HCT116 (cell line): ENCODE measurements at regions not wholly inside any gene's neighbourhood (a gene's known extent, or its start where the extent isn't known, plus 50 kb on each side); places are given as distances from the start of the nearest gene placed in this dataset.

ENCODE experiments used
- ATAC-seq: fragments of 200-7000 bp; cut with Tn5 transposase; 2 replicates; pipeline ENCODE4 v1.9.1; 2020; ENCODE audit warnings: mild to moderate bottlenecking, moderate library complexity
- BruUV-seq: library from RNA; stranded (reverse); fragments of 400-500 nt; replicated peaks from 2 replicates; lab custom pipeline; 2021; lab: Mats Ljungman, UMichigan
- CTCF ChIA-PET: fragments of 300-600 bp; sonication (Branson Sonifier 250); formaldehyde crosslinking; loops from one replicate; lab custom pipeline; 2021; ENCODE audit warnings: antibody characterized with exemption; lab: Charles Lee
- POLR2A ChIA-PET: fragments of 300-600, 350-600 bp; sonication (Branson Sonifier 250); formaldehyde crosslinking; loops from one replicate; lab custom pipeline; 2021; ENCODE audit warnings: antibody characterized with exemption; lab: Charles Lee
- RAD21 ChIA-PET, 2 experiments: fragments of 300-600 bp; sonication (Branson Sonifier 250); formaldehyde crosslinking; loops; one replicate each; lab custom pipeline; 2023; ENCODE audit warnings: low total read pairs in 2 of 2; ENCODE audit not compliant: uncharacterized antibody in 2 of 2, unreplicated experiment in 2 of 2, low non-redundant PET in 1 of 2; lab: Charles Lee
- DNase-seq: peaks from one replicate; pipeline ENCODE4 v3.0.0-alpha.2; 2010; ENCODE audit warnings: low read depth, low spot score
- H2AFZ ChIP-seq: fragments of 200-600 bp; shearing (Covaris generic), sonication (generic); 2 replicates; pipeline ENCODE4 v1.6.1; 2017; ENCODE audit warnings: low read depth, mixed run types, mixed read lengths, antibody characterized with exemption, low read length; ENCODE audit not compliant: poor library complexity, severe bottlenecking
- H3K27ac ChIP-seq: 2 replicates; pipeline ENCODE4 v1.5.1; 2012; ENCODE audit warnings: low read depth, low read length
- H3K27me3 ChIP-seq: fragments of 200-600 bp; sonication (generic); 2 replicates; pipeline ENCODE4 v1.6.1; 2016; ENCODE audit warnings: mixed run types, low read length, mixed read lengths; ENCODE audit not compliant: insufficient read depth
- H3K36me3 ChIP-seq, 2 experiments: fragments of 200-500 bp in 1 of 2; fragments of 200-600 bp in 1 of 2; sonication (Bioruptor generic) in 1 of 2; sonication (generic) in 1 of 2; 2 replicates each; pipeline versions ENCODE4 v1.5.1 to v1.6.1; 2014 to 2016; ENCODE audit warnings: low read length in 2 of 2, inconsistent platforms in 1 of 2, mixed read lengths in 1 of 2, mixed run types in 1 of 2; ENCODE audit not compliant: insufficient read depth in 2 of 2, control insufficient read depth in 1 of 2
- H3K4me1 ChIP-seq, 2 experiments: fragments of 200-600 bp in 1 of 2; sonication (generic) in 1 of 2; 2 replicates each; pipeline versions ENCODE4 v1.5.1 to v1.6.1; 2012 to 2017; ENCODE audit warnings: low read length in 2 of 2, inconsistent platforms in 1 of 2, mild to moderate bottlenecking in 1 of 2, mixed read lengths in 1 of 2, mixed run types in 1 of 2, moderate library complexity in 1 of 2; ENCODE audit not compliant: insufficient read depth in 2 of 2, control insufficient read depth in 1 of 2
- H3K4me2 ChIP-seq: fragments of 200-600 bp; sonication (generic); 2 replicates; pipeline ENCODE4 v1.6.1; 2017; ENCODE audit warnings: mixed run types, low read length, mixed read lengths
- H3K4me3 ChIP-seq, 2 experiments: fragments of 200-600 bp in 1 of 2; sonication (generic) in 1 of 2; replicated peaks in 1 of 2; 2 replicates each; pipeline ENCODE4 v1.5.1; 2011 to 2016; ENCODE audit warnings: low read length in 2 of 2, control low read depth in 1 of 2, low read depth in 1 of 2, mild to moderate bottlenecking in 1 of 2, mixed read lengths in 1 of 2, mixed run types in 1 of 2
- H3K79me2 ChIP-seq: fragments of 200-600 bp; sonication (generic); 2 replicates; pipeline ENCODE4 v1.6.1; 2017; ENCODE audit warnings: mild to moderate bottlenecking, mixed run types, low read length, moderate library complexity, mixed read lengths; ENCODE audit not compliant: insufficient read depth
- H3K9ac ChIP-seq: fragments of 200-600 bp; sonication (generic); 2 replicates; pipeline ENCODE4 v1.6.1; 2016; ENCODE audit warnings: low read length, mixed read lengths
- H3K9me2 ChIP-seq: fragments of 200-600 bp; sonication (generic), shearing (Covaris generic); 2 replicates; pipeline ENCODE4 v1.6.1; 2017; ENCODE audit warnings: mixed run types, mild to moderate bottlenecking, moderate library complexity; ENCODE audit not compliant: insufficient read depth
- H3K9me3 ChIP-seq, 2 experiments: fragments of 200-500 bp in 1 of 2; fragments of 200-600 bp in 1 of 2; sonication (Bioruptor generic) in 1 of 2; sonication (generic) in 1 of 2; 2 replicates each; pipeline ENCODE4 v1.6.1; 2014 to 2017; ENCODE audit warnings: low read length in 2 of 2, mixed read lengths in 2 of 2, inconsistent platforms in 1 of 2, low read depth in 1 of 2, mild to moderate bottlenecking in 1 of 2, mixed run types in 1 of 2, moderate library complexity in 1 of 2; ENCODE audit not compliant: control insufficient read depth in 1 of 2, insufficient read depth in 1 of 2
- H4K20me1 ChIP-seq: fragments of 200-600 bp; sonication (generic), shearing (Covaris generic); 2 replicates; pipeline ENCODE4 v1.6.1; 2017; ENCODE audit warnings: mixed run types, mild to moderate bottlenecking, moderate library complexity; ENCODE audit not compliant: insufficient read depth
- CBX3 ChIP-seq: IDR thresholded peaks from 2 replicates; pipeline ENCODE4 v1.6.1; 2012; ENCODE audit warnings: low read depth
- CEBPB ChIP-seq: IDR thresholded peaks from 2 replicates; pipeline ENCODE4 v1.6.1; 2012; ENCODE audit warnings: low read depth
- EGR1 ChIP-seq: IDR thresholded peaks from 2 replicates; pipeline ENCODE4 v1.6.1; 2012; ENCODE audit warnings: low read depth
- ELF1 ChIP-seq: IDR thresholded peaks from 2 replicates; pipeline ENCODE4 v1.6.1; 2012; ENCODE audit warnings: low read depth, borderline replicate concordance
- EZH2 ChIP-seq: fragments of 200-600 bp; sonication (generic); IDR thresholded peaks from 2 replicates; pipeline ENCODE4 v1.6.1; 2017; ENCODE audit warnings: antibody characterized with exemption, mixed run types
- EZH2phosphoT487 ChIP-seq: fragments of 200-600 bp; IDR thresholded peaks from 2 replicates; pipeline ENCODE4 v1.6.1; 2018; ENCODE audit warnings: antibody characterized with exemption, borderline replicate concordance
- FOSL1 ChIP-seq: IDR thresholded peaks from 2 replicates; pipeline ENCODE4 v1.6.1; 2012; ENCODE audit warnings: low read depth
- JUND ChIP-seq: IDR thresholded peaks from 2 replicates; pipeline ENCODE4 v1.6.1; 2012
- POLR2A ChIP-seq: IDR thresholded peaks from 2 replicates; pipeline ENCODE4 v1.7.0; 2011; ENCODE audit warnings: borderline replicate concordance; ENCODE audit not compliant: insufficient read depth, insufficient read length; ENCODE audit errors: extremely low read depth
- POLR2AphosphoS5 ChIP-seq: IDR thresholded peaks from 2 replicates; pipeline ENCODE4 v1.6.1; 2011; ENCODE audit warnings: mild to moderate bottlenecking, low read depth, low read length, moderate library complexity
- RAD21 ChIP-seq: IDR thresholded peaks from 2 replicates; pipeline ENCODE4 v1.6.1; 2012; ENCODE audit warnings: low read depth, mild to moderate bottlenecking
- SIN3A ChIP-seq: IDR thresholded peaks from 2 replicates; pipeline ENCODE4 v1.6.1; 2012; ENCODE audit warnings: low read depth
- SRF ChIP-seq: IDR thresholded peaks from 2 replicates; pipeline ENCODE4 v1.6.1; 2012; ENCODE audit warnings: low read depth
- TCF7L2 ChIP-seq: IDR thresholded peaks from 2 replicates; pipeline ENCODE4 v1.7.0; 2011; ENCODE audit warnings: borderline replicate concordance, inconsistent platforms; ENCODE audit not compliant: insufficient read depth, insufficient read length; ENCODE audit errors: extremely low read depth
- YY1 ChIP-seq: IDR thresholded peaks from 2 replicates; pipeline ENCODE4 v1.6.1; 2011; ENCODE audit warnings: low read length, low read depth, moderate library complexity, mild to moderate bottlenecking; ENCODE audit not compliant: insufficient replicate concordance; ENCODE audit errors: extremely low read depth
- ZNF274 ChIP-seq: fragments of 200-500 bp; sonication (Bioruptor generic); IDR thresholded peaks from 2 replicates; pipeline ENCODE4 v1.6.1; 2014; ENCODE audit warnings: mild to moderate bottlenecking, low read depth, low read length, inconsistent platforms
- intact Hi-C: fragments of 100-400 bp; cut with micrococcal nuclease; formaldehyde crosslinking; loops from 2 replicates; pipeline ENCODE4 v1.10.0; 2022
- TF ChIP-seq, protein P1 (sequence below): IDR thresholded peaks from 2 replicates; pipeline ENCODE4 v1.6.1; 2012
- TF ChIP-seq, protein P2 (sequence below), 3 experiments: fragments of 200-600 bp in 1 of 3; sonication (generic) in 1 of 3; IDR thresholded peaks in 2 of 3; conservative IDR thresholded peaks in 1 of 3; 2 replicates each; pipeline ENCODE4 v1.5.1; 2012 to 2017; ENCODE audit warnings: low read depth in 2 of 3, low read length in 2 of 3, antibody characterized with exemption in 1 of 3, borderline replicate concordance in 1 of 3, control low read depth in 1 of 3, mild to moderate bottlenecking in 1 of 3, mixed read lengths in 1 of 3, mixed run types in 1 of 3, moderate library complexity in 1 of 3; ENCODE audit not compliant: insufficient read depth in 1 of 3
- TF ChIP-seq, protein P3 (sequence below): IDR thresholded peaks from 2 replicates; pipeline ENCODE4 v1.6.1; 2012
- TF ChIP-seq, protein P4 (sequence below): IDR thresholded peaks from 2 replicates; pipeline ENCODE4 v1.6.1; 2012; ENCODE audit warnings: low read depth

DNA sequence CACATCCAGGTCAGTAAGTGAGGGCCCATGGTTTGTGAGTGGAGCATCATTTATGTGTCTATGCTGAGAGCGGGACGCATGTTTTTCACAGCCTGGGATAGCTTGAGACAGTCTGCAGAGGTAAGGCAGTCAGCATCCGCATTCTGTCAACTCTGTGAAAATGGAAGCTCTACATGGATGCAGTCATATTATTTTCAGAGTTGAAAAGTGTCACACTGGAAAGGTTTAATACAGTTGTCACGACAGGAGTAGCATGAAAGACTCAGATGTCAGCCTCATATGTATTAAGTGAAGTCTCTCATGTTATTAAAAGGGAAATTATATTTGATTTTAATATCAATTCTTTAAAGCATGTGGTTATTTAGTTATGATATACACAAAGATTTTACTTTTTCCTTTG is 436.9 kb upstream of the GYPC start:
- no peaks in the 10 kb centered on the region for H4K20me1 ChIP-seq
- no peak overlapping the region for H3K4me3 ChIP-seq
- no peak overlapping the region for H3K4me2 ChIP-seq
- ATAC-seq: no peak
- no peak for DNase-seq
- H3K27me3 ChIP-seq: no peaks in the 10 kb centered on the region
- POLR2A ChIA-PET: no interaction called here
- RAD21 ChIA-PET: no interaction called here
- BruUV-seq: no TSS peak
- H3K27ac ChIP-seq: no peak overlapping the region
- H3K9me2 ChIP-seq: no peaks in the 10 kb centered on the region
- H3K36me3 ChIP-seq: no peaks in the 10 kb centered on the region
- H3K9ac ChIP-seq: no peak overlapping the region
- no peaks in the 10 kb centered on the region for H3K79me2 ChIP-seq
- intact Hi-C loops: no loop called here
- no peaks in the 10 kb centered on the region for H3K4me1 ChIP-seq
- TF ChIP-seq EZH2 (no peak), FOSL1 (no peak), EGR1 (no peak), TCF7L2 (no peak), ZNF274 (no peak), RAD21 (no peak), JUND (no peak), EZH2phosphoT487 (no peak), SIN3A (no peak), POLR2AphosphoS5 (no peak), CBX3 (no peak), POLR2A (no peak), SRF (no peak), ELF1 (no peak), YY1 (no peak), CEBPB (no peak)
- TF ChIP-seq, protein P1, sequence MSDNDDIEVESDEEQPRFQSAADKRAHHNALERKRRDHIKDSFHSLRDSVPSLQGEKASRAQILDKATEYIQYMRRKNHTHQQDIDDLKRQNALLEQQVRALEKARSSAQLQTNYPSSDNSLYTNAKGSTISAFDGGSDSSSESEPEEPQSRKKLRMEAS: no peak
- TF ChIP-seq, protein P2, sequence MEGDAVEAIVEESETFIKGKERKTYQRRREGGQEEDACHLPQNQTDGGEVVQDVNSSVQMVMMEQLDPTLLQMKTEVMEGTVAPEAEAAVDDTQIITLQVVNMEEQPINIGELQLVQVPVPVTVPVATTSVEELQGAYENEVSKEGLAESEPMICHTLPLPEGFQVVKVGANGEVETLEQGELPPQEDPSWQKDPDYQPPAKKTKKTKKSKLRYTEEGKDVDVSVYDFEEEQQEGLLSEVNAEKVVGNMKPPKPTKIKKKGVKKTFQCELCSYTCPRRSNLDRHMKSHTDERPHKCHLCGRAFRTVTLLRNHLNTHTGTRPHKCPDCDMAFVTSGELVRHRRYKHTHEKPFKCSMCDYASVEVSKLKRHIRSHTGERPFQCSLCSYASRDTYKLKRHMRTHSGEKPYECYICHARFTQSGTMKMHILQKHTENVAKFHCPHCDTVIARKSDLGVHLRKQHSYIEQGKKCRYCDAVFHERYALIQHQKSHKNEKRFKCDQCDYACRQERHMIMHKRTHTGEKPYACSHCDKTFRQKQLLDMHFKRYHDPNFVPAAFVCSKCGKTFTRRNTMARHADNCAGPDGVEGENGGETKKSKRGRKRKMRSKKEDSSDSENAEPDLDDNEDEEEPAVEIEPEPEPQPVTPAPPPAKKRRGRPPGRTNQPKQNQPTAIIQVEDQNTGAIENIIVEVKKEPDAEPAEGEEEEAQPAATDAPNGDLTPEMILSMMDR (IDR thresholded peaks at IDR 0.05 in 2 of 3, conservative IDR thresholded peaks at IDR 0.05 in 1 of 3; ENCODE audit: borderline replicate concordance in 1 of 3, insufficient read depth in 1 of 3, low read depth in 2 of 3, low read length in 2 of 3): no peak
- TF ChIP-seq, protein P3, sequence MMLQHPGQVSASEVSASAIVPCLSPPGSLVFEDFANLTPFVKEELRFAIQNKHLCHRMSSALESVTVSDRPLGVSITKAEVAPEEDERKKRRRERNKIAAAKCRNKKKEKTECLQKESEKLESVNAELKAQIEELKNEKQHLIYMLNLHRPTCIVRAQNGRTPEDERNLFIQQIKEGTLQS: no peak
- TF ChIP-seq, protein P4, sequence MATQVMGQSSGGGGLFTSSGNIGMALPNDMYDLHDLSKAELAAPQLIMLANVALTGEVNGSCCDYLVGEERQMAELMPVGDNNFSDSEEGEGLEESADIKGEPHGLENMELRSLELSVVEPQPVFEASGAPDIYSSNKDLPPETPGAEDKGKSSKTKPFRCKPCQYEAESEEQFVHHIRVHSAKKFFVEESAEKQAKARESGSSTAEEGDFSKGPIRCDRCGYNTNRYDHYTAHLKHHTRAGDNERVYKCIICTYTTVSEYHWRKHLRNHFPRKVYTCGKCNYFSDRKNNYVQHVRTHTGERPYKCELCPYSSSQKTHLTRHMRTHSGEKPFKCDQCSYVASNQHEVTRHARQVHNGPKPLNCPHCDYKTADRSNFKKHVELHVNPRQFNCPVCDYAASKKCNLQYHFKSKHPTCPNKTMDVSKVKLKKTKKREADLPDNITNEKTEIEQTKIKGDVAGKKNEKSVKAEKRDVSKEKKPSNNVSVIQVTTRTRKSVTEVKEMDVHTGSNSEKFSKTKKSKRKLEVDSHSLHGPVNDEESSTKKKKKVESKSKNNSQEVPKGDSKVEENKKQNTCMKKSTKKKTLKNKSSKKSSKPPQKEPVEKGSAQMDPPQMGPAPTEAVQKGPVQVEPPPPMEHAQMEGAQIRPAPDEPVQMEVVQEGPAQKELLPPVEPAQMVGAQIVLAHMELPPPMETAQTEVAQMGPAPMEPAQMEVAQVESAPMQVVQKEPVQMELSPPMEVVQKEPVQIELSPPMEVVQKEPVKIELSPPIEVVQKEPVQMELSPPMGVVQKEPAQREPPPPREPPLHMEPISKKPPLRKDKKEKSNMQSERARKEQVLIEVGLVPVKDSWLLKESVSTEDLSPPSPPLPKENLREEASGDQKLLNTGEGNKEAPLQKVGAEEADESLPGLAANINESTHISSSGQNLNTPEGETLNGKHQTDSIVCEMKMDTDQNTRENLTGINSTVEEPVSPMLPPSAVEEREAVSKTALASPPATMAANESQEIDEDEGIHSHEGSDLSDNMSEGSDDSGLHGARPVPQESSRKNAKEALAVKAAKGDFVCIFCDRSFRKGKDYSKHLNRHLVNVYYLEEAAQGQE: no peak
- CTCF ChIA-PET: no interaction called here
- H2AFZ ChIP-seq: no peak overlapping the region
- peaks cover 6 to 26% of the 10 kb centered on the region in 2 experiments; a peak in 2 of 4 replicates for H3K9me3 ChIP-seq
